ENCODE measurements at regions not wholly inside any gene's neighbourhood (a gene's known extent, or its start where the extent isn't known, plus 50 kb on each side); places are given as distances from the start of the nearest gene placed in this dataset.

- TF ChIP-seq, protein P1, sequence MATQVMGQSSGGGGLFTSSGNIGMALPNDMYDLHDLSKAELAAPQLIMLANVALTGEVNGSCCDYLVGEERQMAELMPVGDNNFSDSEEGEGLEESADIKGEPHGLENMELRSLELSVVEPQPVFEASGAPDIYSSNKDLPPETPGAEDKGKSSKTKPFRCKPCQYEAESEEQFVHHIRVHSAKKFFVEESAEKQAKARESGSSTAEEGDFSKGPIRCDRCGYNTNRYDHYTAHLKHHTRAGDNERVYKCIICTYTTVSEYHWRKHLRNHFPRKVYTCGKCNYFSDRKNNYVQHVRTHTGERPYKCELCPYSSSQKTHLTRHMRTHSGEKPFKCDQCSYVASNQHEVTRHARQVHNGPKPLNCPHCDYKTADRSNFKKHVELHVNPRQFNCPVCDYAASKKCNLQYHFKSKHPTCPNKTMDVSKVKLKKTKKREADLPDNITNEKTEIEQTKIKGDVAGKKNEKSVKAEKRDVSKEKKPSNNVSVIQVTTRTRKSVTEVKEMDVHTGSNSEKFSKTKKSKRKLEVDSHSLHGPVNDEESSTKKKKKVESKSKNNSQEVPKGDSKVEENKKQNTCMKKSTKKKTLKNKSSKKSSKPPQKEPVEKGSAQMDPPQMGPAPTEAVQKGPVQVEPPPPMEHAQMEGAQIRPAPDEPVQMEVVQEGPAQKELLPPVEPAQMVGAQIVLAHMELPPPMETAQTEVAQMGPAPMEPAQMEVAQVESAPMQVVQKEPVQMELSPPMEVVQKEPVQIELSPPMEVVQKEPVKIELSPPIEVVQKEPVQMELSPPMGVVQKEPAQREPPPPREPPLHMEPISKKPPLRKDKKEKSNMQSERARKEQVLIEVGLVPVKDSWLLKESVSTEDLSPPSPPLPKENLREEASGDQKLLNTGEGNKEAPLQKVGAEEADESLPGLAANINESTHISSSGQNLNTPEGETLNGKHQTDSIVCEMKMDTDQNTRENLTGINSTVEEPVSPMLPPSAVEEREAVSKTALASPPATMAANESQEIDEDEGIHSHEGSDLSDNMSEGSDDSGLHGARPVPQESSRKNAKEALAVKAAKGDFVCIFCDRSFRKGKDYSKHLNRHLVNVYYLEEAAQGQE (IDR thresholded peaks at IDR 0.05; ENCODE audit: low read depth, low read length), result no peak
Measured at GRCh38 chr1:233782937-233783586, 121.4 kb upstream of the SLC35F3 start (continued).

GRCh38 chr1:233787599-233787998 lies 116.9 kb upstream of the SLC35F3 start:
- CTCF ChIA-PET, result interaction anchor here (0.7 kb wide), 1 partner anchor 279 kb away, joined by 3 read pairs; no protein-coding TSS in a partner anchor
- Histone ChIP-seq H3K9me3 (no peaks in the 10 kb centered on the region), H4K20me1 (ENCODE audit: insufficient read depth) (no peaks in the 10 kb centered on the region), H3K4me2 (no peak overlapping the region), H3K36me3 (replicated peaks in 1 of 2; ENCODE audit: control insufficient read depth in 1 of 2, insufficient read depth in 2 of 2, low read length in 1 of 2) (no peaks in the 10 kb centered on the region), H3K9ac (no peak overlapping the region), H3K4me3 (ENCODE audit: low read depth in 2 of 2, low read length in 1 of 2) (no peak overlapping the region), H3F3A (replicated peaks; ENCODE audit: insufficient read depth) (no peaks in the 10 kb centered on the region), H3K27ac (ENCODE audit: low read depth in 2 of 2, low read length in 1 of 2) (no peak overlapping the region), H3K9me2 (no peaks in the 10 kb centered on the region), H2AFZ (ENCODE audit: low read depth) (no peak overlapping the region), H3K27me3 (ENCODE audit: insufficient read depth) (no peaks in the 10 kb centered on the region), H3K4me1 (ENCODE audit: control insufficient read depth in 1 of 2, insufficient read depth in 2 of 2, low read depth in 1 of 2, low read length in 1 of 2) (no peaks in the 10 kb centered on the region), H3K79me2 (ENCODE audit: insufficient read depth) (no peaks in the 10 kb centered on the region)
- TF ChIP-seq EZH2phosphoT487 (IDR thresholded peaks at IDR 0.05; ENCODE audit: borderline replicate concordance, low read depth) (no peak), TCF12 (IDR thresholded peaks at IDR 0.05) (no peak), FOXM1 (IDR thresholded peaks at IDR 0.05; ENCODE audit: low read depth) (no peak), JUND (IDR thresholded peaks at IDR 0.05) (no peak), CHD2 (IDR thresholded peaks at IDR 0.05; ENCODE audit: low read length, partially characterized antibody) (no peak), USF2 (IDR thresholded peaks at IDR 0.05; ENCODE audit: borderline replicate concordance, low read depth, low read length) (no peak), FOXJ3 (CRISPR knock-in tag; IDR thresholded peaks at IDR 0.05) (no peak), PBX3 (IDR thresholded peaks at IDR 0.05) (no peak)
- TF ChIP-seq, protein P1 (IDR thresholded peaks at IDR 0.05; ENCODE audit: low read depth, low read length), result no peak
- TF ChIP-seq, protein P2, sequence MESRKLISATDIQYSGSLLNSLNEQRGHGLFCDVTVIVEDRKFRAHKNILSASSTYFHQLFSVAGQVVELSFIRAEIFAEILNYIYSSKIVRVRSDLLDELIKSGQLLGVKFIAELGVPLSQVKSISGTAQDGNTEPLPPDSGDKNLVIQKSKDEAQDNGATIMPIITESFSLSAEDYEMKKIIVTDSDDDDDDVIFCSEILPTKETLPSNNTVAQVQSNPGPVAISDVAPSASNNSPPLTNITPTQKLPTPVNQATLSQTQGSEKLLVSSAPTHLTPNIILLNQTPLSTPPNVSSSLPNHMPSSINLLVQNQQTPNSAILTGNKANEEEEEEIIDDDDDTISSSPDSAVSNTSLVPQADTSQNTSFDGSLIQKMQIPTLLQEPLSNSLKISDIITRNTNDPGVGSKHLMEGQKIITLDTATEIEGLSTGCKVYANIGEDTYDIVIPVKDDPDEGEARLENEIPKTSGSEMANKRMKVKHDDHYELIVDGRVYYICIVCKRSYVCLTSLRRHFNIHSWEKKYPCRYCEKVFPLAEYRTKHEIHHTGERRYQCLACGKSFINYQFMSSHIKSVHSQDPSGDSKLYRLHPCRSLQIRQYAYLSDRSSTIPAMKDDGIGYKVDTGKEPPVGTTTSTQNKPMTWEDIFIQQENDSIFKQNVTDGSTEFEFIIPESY (IDR thresholded peaks at IDR 0.05; ENCODE audit: borderline replicate concordance, low read depth), result no peak
- POLR2A ChIA-PET, result no interaction called here
- no peak for DNase-seq
- 54% methylated on average over 3 of the region's 3 CpGs for WGBS (ENCODE audit: low lambda C conversion rate)

All from SK-N-SH (cell line).